ENCODE measurements at regions not wholly inside any gene's neighbourhood (a gene's known extent, or its start where the extent isn't known, plus 50 kb on each side); places are given as distances from the start of the nearest gene placed in this dataset.

- Mint-ChIP-seq H3K4me3 (no peak overlapping the region), H3K36me3 (ENCODE audit: low read depth) (no peaks in the 10 kb centered on the region), H3K4me1 (no peaks in the 10 kb centered on the region), H3K27me3 (ENCODE audit: low read depth, poor library complexity) (peaks cover 7% of the 10 kb centered on the region), H3K27ac (no peak overlapping the region), H3K9me3 (peaks cover 3% of the 10 kb centered on the region)
- TF ChIP-seq CTCF (IDR thresholded peaks at IDR 0.05), result no peak
- no peak for DNase-seq
These were observed 58.6 kb upstream of the SLC38A4 start for GRCh38 chr12:46884362-46884761.

GRCh38 chr12:46886541-46887041 lies 60.8 kb upstream of the SLC38A4 start:
- Mint-ChIP-seq H3K4me3 (no peak overlapping the region), H3K27ac (no peak overlapping the region), H3K36me3 (ENCODE audit: low read depth) (no peaks in the 10 kb centered on the region), H3K9me3 (peaks cover 4% of the 10 kb centered on the region), H3K4me1 (no peaks in the 10 kb centered on the region), H3K27me3 (ENCODE audit: low read depth, poor library complexity) (peaks cover 4% of the 10 kb centered on the region)
- TF ChIP-seq CTCF (IDR thresholded peaks at IDR 0.05), result no peak
- no peak for DNase-seq

- H3K36me3 Mint-ChIP-seq (ENCODE audit: low read depth), result no peaks in the 10 kb centered on the region
- DNase-seq, result no peak
- H3K4me3 Mint-ChIP-seq, result no peak overlapping the region
- H3K4me1 Mint-ChIP-seq, result no peaks in the 10 kb centered on the region
- no peak overlapping the region for H3K27ac Mint-ChIP-seq
- no peak for TF ChIP-seq CTCF (IDR thresholded peaks at IDR 0.05)
- H3K9me3 Mint-ChIP-seq, result peaks cover 4% of the 10 kb centered on the region
- peaks cover 8% of the 10 kb centered on the region for H3K27me3 Mint-ChIP-seq (ENCODE audit: low read depth, poor library complexity)
These were observed 62.1 kb upstream of the SLC38A4 start for GRCh38 chr12:46887870-46888269.

- TF ChIP-seq CTCF (IDR thresholded peaks at IDR 0.05), result no peak
- Mint-ChIP-seq H3K36me3 (ENCODE audit: low read depth) (no peaks in the 10 kb centered on the region), H3K27me3 (ENCODE audit: low read depth, poor library complexity) (peaks cover 8% of the 10 kb centered on the region), H3K27ac (no peak overlapping the region), H3K4me3 (no peak overlapping the region), H3K4me1 (no peaks in the 10 kb centered on the region), H3K9me3 (peaks cover 4% of the 10 kb centered on the region)
- DNase-seq, result no peak
These were observed 62.8 kb upstream of the SLC38A4 start for GRCh38 chr12:46888568-46888967.

- no peak for DNase-seq
- TF ChIP-seq CTCF (IDR thresholded peaks at IDR 0.05), result no peak
- Mint-ChIP-seq H3K9me3 (peaks cover 4% of the 10 kb centered on the region), H3K27ac (no peak overlapping the region), H3K4me1 (no peaks in the 10 kb centered on the region), H3K4me3 (no peak overlapping the region), H3K36me3 (ENCODE audit: low read depth) (no peaks in the 10 kb centered on the region), H3K27me3 (ENCODE audit: low read depth, poor library complexity) (peaks cover 11% of the 10 kb centered on the region)
These were observed 65.5 kb upstream of the SLC38A4 start for GRCh38 chr12:46891306-46891705.

GRCh38 chr12:46892034-46892705 lies 66.4 kb upstream of the SLC38A4 start:
- no peak for DNase-seq

More at GRCh38 chr12:46892034-46892705, 66.4 kb upstream of the SLC38A4 start:
- H3K27me3 Mint-ChIP-seq (ENCODE audit: low read depth, poor library complexity), result peaks cover 11% of the 10 kb centered on the region
- H3K27ac Mint-ChIP-seq, result no peak overlapping the region
- TF ChIP-seq CTCF (IDR thresholded peaks at IDR 0.05), result no peak
- H3K36me3 Mint-ChIP-seq (ENCODE audit: low read depth), result no peaks in the 10 kb centered on the region
- H3K9me3 Mint-ChIP-seq, result peaks cover 4% of the 10 kb centered on the region
- no peaks in the 10 kb centered on the region for H3K4me1 Mint-ChIP-seq
- H3K4me3 Mint-ChIP-seq, result no peak overlapping the region
